Gastrocnemius medialis (tissue), 4 donors: ENCODE measurements at regions not wholly inside any gene's neighbourhood (a gene's known extent, or its start where the extent isn't known, plus 50 kb on each side); places are given as distances from the start of the nearest gene placed in this dataset.

Experiments
- CTCF ChIP-seq, 5 experiments: fragments of 450-650 bp in 3 of 5; fragments of 200-600 bp in 2 of 5; sonication (generic) in 2 of 5; IDR thresholded peaks in 4 of 5; conservative IDR thresholded peaks in 1 of 5; 1 replicate in 4 of 5; 2 replicates in 1 of 5; pipeline ENCODE4 v1.5.1; 2016 to 2019; ENCODE audit warnings: antibody characterized with exemption in 5 of 5, mild to moderate bottlenecking in 3 of 5, moderate library complexity in 3 of 5
- POLR2A ChIP-seq, 2 donors: fragments of 450-650 bp; IDR thresholded peaks; one replicate each; pipeline ENCODE4 v1.6.1; 2017; ENCODE audit warnings: antibody characterized with exemption in 2 of 2, mild to moderate bottlenecking in 2 of 2, moderate library complexity in 2 of 2

GRCh38 chr13:40176242-40176641, 490.2 kb downstream of the FOXO1 start:
- no peak for TF ChIP-seq CTCF (IDR thresholded peaks at IDR 0.05 in 4 of 5, conservative IDR thresholded peaks at IDR 0.05 in 1 of 5)
- no peak for TF ChIP-seq POLR2A (IDR thresholded peaks at IDR 0.05)
